ENCODE measurements at regions not wholly inside any gene's neighbourhood (a gene's known extent, or its start where the extent isn't known, plus 50 kb on each side); places are given as distances from the start of the nearest gene placed in this dataset.

GRCh38 chr5:125720348-125720685 is 702.9 kb upstream of the GRAMD2B start:
- DNase-seq = peak; percentile 79

GRCh38 chr5:125720721-125721120 is 702.5 kb upstream of the GRAMD2B start:
- DNase-seq = no peak

GRCh38 chr5:125722550-125722949 is 700.7 kb upstream of the GRAMD2B start:
- DNase-seq = no peak

- DNase-seq = no peak
These were observed 697.5 kb upstream of the GRAMD2B start for GRCh38 chr5:125725691-125726090.

- no peak for DNase-seq
These were observed 679.3 kb upstream of the GRAMD2B start for GRCh38 chr5:125743939-125744338.

GRCh38 chr5:125746917-125747316 is 676.3 kb upstream of the GRAMD2B start:
- no peak for DNase-seq

GRCh38 chr5:125750147-125750860 is 672.9 kb upstream of the GRAMD2B start:
- DNase-seq = no peak

- no peak for DNase-seq
These were observed 672.4 kb upstream of the GRAMD2B start for GRCh38 chr5:125750861-125751186.

GRCh38 chr5:125756456-125756855 is 666.8 kb upstream of the GRAMD2B start:
- no peak for DNase-seq

- DNase-seq = no peak
These were observed 656.5 kb upstream of the GRAMD2B start for GRCh38 chr5:125766706-125767105.

- no peak for DNase-seq
These were observed 647.3 kb upstream of the GRAMD2B start for GRCh38 chr5:125775896-125776295.

GRCh38 chr5:125776656-125777139 is 646.5 kb upstream of the GRAMD2B start:
- no peak for DNase-seq

GRCh38 chr5:125778791-125779190 is 644.4 kb upstream of the GRAMD2B start:
- no peak for DNase-seq

- no peak for DNase-seq
These were observed 637.8 kb upstream of the GRAMD2B start for GRCh38 chr5:125785407-125785806.

GRCh38 chr5:125786021-125786420 is 637.2 kb upstream of the GRAMD2B start:
- no peak for DNase-seq

- no peak for DNase-seq
These were observed 629.7 kb upstream of the GRAMD2B start for GRCh38 chr5:125793470-125793869.

- no peak for DNase-seq
These were observed 628.3 kb upstream of the GRAMD2B start for GRCh38 chr5:125794922-125795321.

- DNase-seq = peak; percentile 22
These were observed 624.9 kb upstream of the GRAMD2B start for GRCh38 chr5:125798307-125798706.

GRCh38 chr5:125812651-125813050 is 610.6 kb upstream of the GRAMD2B start:
- DNase-seq = no peak

GRCh38 chr5:125813221-125813974 is 609.8 kb upstream of the GRAMD2B start:
- no peak for DNase-seq

GRCh38 chr5:125814119-125814518 is 609.1 kb upstream of the GRAMD2B start:
- no peak for DNase-seq

- no peak for DNase-seq
These were observed 599.6 kb upstream of the GRAMD2B start for GRCh38 chr5:125823572-125823971.

- no peak for DNase-seq
These were observed 597.0 kb upstream of the GRAMD2B start for GRCh38 chr5:125826214-125826613.

- no peak for DNase-seq
These were observed 593.9 kb upstream of the GRAMD2B start for GRCh38 chr5:125829349-125829748.

- DNase-seq = no peak
These were observed 589.8 kb upstream of the GRAMD2B start for GRCh38 chr5:125833398-125833797.

All from DMS53 (cell line).